ENCODE measurements at regions not wholly inside any gene's neighbourhood (a gene's known extent, or its start where the extent isn't known, plus 50 kb on each side); places are given as distances from the start of the nearest gene placed in this dataset.

- H3K4me3 ChIP-seq = no peak overlapping the region
- no peak for DNase-seq
- intact Hi-C loops (cut with DNase I) = no loop called here
- no peaks in the 10 kb centered on the region for H3K36me3 ChIP-seq
- no peak for TF ChIP-seq CTCF (IDR thresholded peaks at IDR 0.05)
- H3K4me1 ChIP-seq = no peaks in the 10 kb centered on the region
- H3K9me3 ChIP-seq = no peaks in the 10 kb centered on the region
- no peak overlapping the region for H3K27ac ChIP-seq
- H3K27me3 ChIP-seq = no peaks in the 10 kb centered on the region
- H3K9ac ChIP-seq (ENCODE audit: low read depth in 2 of 2, low read length in 2 of 2) = no peak overlapping the region
Observed at GRCh38 chr11:90818196-90818745, 595.4 kb upstream of the CHORDC1 start.

GRCh38 chr11:90809581-90809980 is 586.7 kb upstream of the CHORDC1 start:
- Histone ChIP-seq H3K36me3 (no peaks in the 10 kb centered on the region), H3K4me3 (no peak overlapping the region), H3K27ac (no peak overlapping the region), H3K9ac (ENCODE audit: low read depth in 2 of 2, low read length in 2 of 2) (no peak overlapping the region), H3K9me3 (no peaks in the 10 kb centered on the region), H3K27me3 (no peaks in the 10 kb centered on the region), H3K4me1 (no peaks in the 10 kb centered on the region)
- no peak for DNase-seq
- intact Hi-C loops (cut with DNase I) = no loop called here
- TF ChIP-seq CTCF (IDR thresholded peaks at IDR 0.05) = no peak

- no peak for DNase-seq
- intact Hi-C loops (cut with DNase I) = no loop called here
- no peaks in the 10 kb centered on the region for H3K4me1 ChIP-seq
- H3K36me3 ChIP-seq = no peaks in the 10 kb centered on the region
- no peaks in the 10 kb centered on the region for H3K9me3 ChIP-seq
- no peaks in the 10 kb centered on the region for H3K27me3 ChIP-seq
- H3K4me3 ChIP-seq = no peak overlapping the region
- H3K9ac ChIP-seq (ENCODE audit: low read depth in 2 of 2, low read length in 2 of 2) = no peak overlapping the region
- H3K27ac ChIP-seq = no peak overlapping the region
- no peak for TF ChIP-seq CTCF (IDR thresholded peaks at IDR 0.05)
Observed at GRCh38 chr11:90805172-90805571, 582.3 kb upstream of the CHORDC1 start.

- intact Hi-C loops (cut with DNase I) = no loop called here
- Histone ChIP-seq H3K4me1 (no peaks in the 10 kb centered on the region), H3K27ac (no peak overlapping the region), H3K36me3 (no peaks in the 10 kb centered on the region), H3K27me3 (no peaks in the 10 kb centered on the region), H3K9ac (ENCODE audit: low read depth in 2 of 2, low read length in 2 of 2) (no peak overlapping the region), H3K4me3 (no peak overlapping the region), H3K9me3 (no peaks in the 10 kb centered on the region)
- DNase-seq = no peak
- TF ChIP-seq CTCF (IDR thresholded peaks at IDR 0.05) = no peak
Observed at GRCh38 chr11:90803831-90804230, 581.0 kb upstream of the CHORDC1 start.

GRCh38 chr11:90803366-90803765 is 580.5 kb upstream of the CHORDC1 start:
- Histone ChIP-seq H3K36me3 (no peaks in the 10 kb centered on the region), H3K9me3 (no peaks in the 10 kb centered on the region), H3K4me1 (no peaks in the 10 kb centered on the region), H3K27me3 (no peaks in the 10 kb centered on the region), H3K4me3 (no peak overlapping the region), H3K27ac (no peak overlapping the region), H3K9ac (ENCODE audit: low read depth in 2 of 2, low read length in 2 of 2) (no peak overlapping the region)
- TF ChIP-seq CTCF (IDR thresholded peaks at IDR 0.05) = no peak
- intact Hi-C loops (cut with DNase I) = no loop called here
- no peak for DNase-seq
